HFFc6 (cell line): ENCODE measurements at regions not wholly inside any gene's neighbourhood (a gene's known extent, or its start where the extent isn't known, plus 50 kb on each side); places are given as distances from the start of the nearest gene placed in this dataset.
A peak's percentile ranks its signal among the peaks of the same experiment; 100 is the strongest.

Experiments used
- DNase-seq: peaks from one replicate; pipeline ENCODE4 v3.0.0-alpha.2; 2018
- H3K27ac Mint-ChIP-seq: 2 replicates; pipeline ENCODE4 v1.8.0; 2020; ENCODE audit warnings: mild to moderate bottlenecking, mixed read lengths
- H3K27me3 Mint-ChIP-seq: 2 replicates; pipeline ENCODE4 v1.8.0; 2021; ENCODE audit warnings: mild to moderate bottlenecking, moderate library complexity, mixed read lengths; ENCODE audit not compliant: insufficient read depth
- H3K36me3 Mint-ChIP-seq: 2 replicates; pipeline ENCODE4 v1.8.0; 2021; ENCODE audit warnings: low read depth, mixed read lengths
- H3K4me1 Mint-ChIP-seq: 2 replicates; pipeline ENCODE4 v1.8.0; 2020; ENCODE audit warnings: low read depth, mixed read lengths
- H3K4me3 Mint-ChIP-seq: 2 replicates; pipeline ENCODE4 v1.8.0; 2020; ENCODE audit warnings: mild to moderate bottlenecking, moderate library complexity, mixed read lengths
- H3K9me3 Mint-ChIP-seq: 2 replicates; pipeline ENCODE4 v1.8.0; 2020; ENCODE audit warnings: mild to moderate bottlenecking, mixed read lengths
- CTCF ChIP-seq: fragments of 200-600 bp; sonication (generic); IDR thresholded peaks from 2 replicates; pipeline ENCODE4 v1.5.0; 2021; ENCODE audit warnings: antibody characterized with exemption, mild to moderate bottlenecking

GRCh38 chr13:81540777-81541176 lies 1199.9 kb upstream of the SPRY2 start:
- Mint-ChIP-seq H3K27ac (no peak overlapping the region), H3K9me3 (peaks cover 20% of the 10 kb centered on the region), H3K4me3 (no peak overlapping the region), H3K27me3 (no peaks in the 10 kb centered on the region), H3K36me3 (0 out of 2 replicates have a peak, but pooled peaks cover 4% of the 10 kb centered on the region), H3K4me1 (no peaks in the 10 kb centered on the region)
- TF ChIP-seq CTCF = peak; percentile 64
- DNase-seq = peak; percentile 1

GRCh38 chr13:81539643-81540150 lies 1198.8 kb upstream of the SPRY2 start:
- no peak overlapping the region for H3K4me3 Mint-ChIP-seq
- H3K27ac Mint-ChIP-seq = no peak overlapping the region
- TF ChIP-seq CTCF = no peak
- H3K36me3 Mint-ChIP-seq = no peaks in the 10 kb centered on the region
- DNase-seq = no peak
- H3K27me3 Mint-ChIP-seq = no peaks in the 10 kb centered on the region
- no peaks in the 10 kb centered on the region for H3K4me1 Mint-ChIP-seq
- H3K9me3 Mint-ChIP-seq = peaks cover 12% of the 10 kb centered on the region

- Mint-ChIP-seq H3K4me3 (no peak overlapping the region), H3K9me3 (peaks cover 28% of the 10 kb centered on the region), H3K27ac (no peak overlapping the region), H3K27me3 (no peaks in the 10 kb centered on the region), H3K36me3 (peaks cover 4% of the 10 kb centered on the region; the same call in 1 of the 2 replicates), H3K4me1 (no peaks in the 10 kb centered on the region)
- no peak for TF ChIP-seq CTCF
- no peak for DNase-seq
Observed at GRCh38 chr13:81498969-81499368, 1158.0 kb upstream of the SPRY2 start.

- Mint-ChIP-seq H3K4me3 (no peak overlapping the region), H3K27me3 (no peaks in the 10 kb centered on the region), H3K4me1 (no peaks in the 10 kb centered on the region), H3K27ac (no peak overlapping the region), H3K9me3 (peaks cover 13% of the 10 kb centered on the region), H3K36me3 (peaks cover 4% of the 10 kb centered on the region; the same call in 1 of the 2 replicates)
- DNase-seq = no peak
- TF ChIP-seq CTCF = no peak
Observed at GRCh38 chr13:81493144-81493543, 1152.2 kb upstream of the SPRY2 start.

GRCh38 chr13:81492449-81492848 lies 1151.5 kb upstream of the SPRY2 start:
- Mint-ChIP-seq H3K36me3 (peaks cover 4% of the 10 kb centered on the region; the same call in 1 of the 2 replicates), H3K4me1 (no peaks in the 10 kb centered on the region), H3K4me3 (no peak overlapping the region), H3K9me3 (peaks cover 13% of the 10 kb centered on the region), H3K27ac (no peak overlapping the region), H3K27me3 (no peaks in the 10 kb centered on the region)
- no peak for DNase-seq
- TF ChIP-seq CTCF = no peak

- Mint-ChIP-seq H3K4me3 (no peak overlapping the region), H3K27ac (no peak overlapping the region), H3K9me3 (peaks cover 10% of the 10 kb centered on the region), H3K36me3 (no peaks in the 10 kb centered on the region), H3K4me1 (no peaks in the 10 kb centered on the region), H3K27me3 (no peaks in the 10 kb centered on the region)
- no peak for DNase-seq
- no peak for TF ChIP-seq CTCF
Observed at GRCh38 chr13:81488021-81488420, 1147.1 kb upstream of the SPRY2 start.
